ENCODE measurements at regions not wholly inside any gene's neighbourhood (a gene's known extent, or its start where the extent isn't known, plus 50 kb on each side); places are given as distances from the start of the nearest gene placed in this dataset.

DNA sequence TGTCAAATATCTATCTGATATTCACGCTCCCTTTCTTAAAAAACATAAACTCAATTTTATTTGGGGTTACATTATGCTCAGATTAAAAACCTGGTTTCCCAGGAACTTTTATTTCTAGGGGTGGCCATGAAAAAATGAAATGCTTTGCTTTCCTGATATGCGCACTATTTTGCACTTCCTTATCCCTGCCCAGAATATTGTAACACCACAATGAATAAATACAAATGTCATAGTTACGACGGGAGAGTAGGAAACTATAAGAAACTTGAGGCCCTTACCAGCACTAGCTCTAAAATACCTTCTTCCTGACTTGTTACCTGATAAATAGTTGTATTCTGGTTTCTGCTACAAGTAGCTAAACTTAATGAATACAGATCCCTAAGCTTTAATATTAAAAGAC lies 475.6 kb upstream of the CWC22 start:
- intact Hi-C loops (cut with DNase I) = no loop called here
- ATAC-seq = no peak
- Histone ChIP-seq H3K27me3 (ENCODE audit: low read depth) (no peaks in the 10 kb centered on the region), H3K36me3 (no peaks in the 10 kb centered on the region), H3K27ac (no peak overlapping the region), H3K4me1 (no peaks in the 10 kb centered on the region), H3K4me3 (no peak overlapping the region), H3K9me3 (no peaks in the 10 kb centered on the region)
- TF ChIP-seq, protein P1, sequence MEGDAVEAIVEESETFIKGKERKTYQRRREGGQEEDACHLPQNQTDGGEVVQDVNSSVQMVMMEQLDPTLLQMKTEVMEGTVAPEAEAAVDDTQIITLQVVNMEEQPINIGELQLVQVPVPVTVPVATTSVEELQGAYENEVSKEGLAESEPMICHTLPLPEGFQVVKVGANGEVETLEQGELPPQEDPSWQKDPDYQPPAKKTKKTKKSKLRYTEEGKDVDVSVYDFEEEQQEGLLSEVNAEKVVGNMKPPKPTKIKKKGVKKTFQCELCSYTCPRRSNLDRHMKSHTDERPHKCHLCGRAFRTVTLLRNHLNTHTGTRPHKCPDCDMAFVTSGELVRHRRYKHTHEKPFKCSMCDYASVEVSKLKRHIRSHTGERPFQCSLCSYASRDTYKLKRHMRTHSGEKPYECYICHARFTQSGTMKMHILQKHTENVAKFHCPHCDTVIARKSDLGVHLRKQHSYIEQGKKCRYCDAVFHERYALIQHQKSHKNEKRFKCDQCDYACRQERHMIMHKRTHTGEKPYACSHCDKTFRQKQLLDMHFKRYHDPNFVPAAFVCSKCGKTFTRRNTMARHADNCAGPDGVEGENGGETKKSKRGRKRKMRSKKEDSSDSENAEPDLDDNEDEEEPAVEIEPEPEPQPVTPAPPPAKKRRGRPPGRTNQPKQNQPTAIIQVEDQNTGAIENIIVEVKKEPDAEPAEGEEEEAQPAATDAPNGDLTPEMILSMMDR (IDR thresholded peaks at IDR 0.05) = no peak
- no peak for DNase-seq

DNA sequence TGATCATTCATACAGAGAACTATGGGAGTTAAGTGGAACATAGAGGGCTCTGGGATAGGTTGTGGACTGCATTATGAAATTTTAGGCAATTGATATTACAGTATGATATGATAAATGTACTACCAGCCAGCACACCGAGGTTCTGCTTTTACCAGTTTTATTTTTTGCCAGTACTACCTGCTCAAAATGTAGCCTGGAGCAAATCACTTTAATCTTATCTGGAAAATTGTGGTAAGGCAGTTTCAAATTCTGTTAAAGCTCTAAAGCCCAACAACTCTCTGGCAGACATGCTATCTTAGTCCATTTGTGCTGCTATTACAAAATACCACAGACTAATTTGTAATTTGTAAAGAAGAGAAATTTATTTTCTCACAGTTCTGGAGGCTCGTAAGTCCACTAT lies 474.9 kb upstream of the CWC22 start:
- H3K27ac ChIP-seq = no peak overlapping the region
- TF ChIP-seq, protein P1 (IDR thresholded peaks at IDR 0.05) = no peak
- no peaks in the 10 kb centered on the region for H3K27me3 ChIP-seq (ENCODE audit: low read depth)
- DNase-seq (no peak), ATAC-seq (no peak)
- no peaks in the 10 kb centered on the region for H3K9me3 ChIP-seq
- no peak overlapping the region for H3K4me3 ChIP-seq
- intact Hi-C loops (cut with DNase I) = no loop called here
- H3K36me3 ChIP-seq = no peaks in the 10 kb centered on the region
- no peaks in the 10 kb centered on the region for H3K4me1 ChIP-seq

DNA sequence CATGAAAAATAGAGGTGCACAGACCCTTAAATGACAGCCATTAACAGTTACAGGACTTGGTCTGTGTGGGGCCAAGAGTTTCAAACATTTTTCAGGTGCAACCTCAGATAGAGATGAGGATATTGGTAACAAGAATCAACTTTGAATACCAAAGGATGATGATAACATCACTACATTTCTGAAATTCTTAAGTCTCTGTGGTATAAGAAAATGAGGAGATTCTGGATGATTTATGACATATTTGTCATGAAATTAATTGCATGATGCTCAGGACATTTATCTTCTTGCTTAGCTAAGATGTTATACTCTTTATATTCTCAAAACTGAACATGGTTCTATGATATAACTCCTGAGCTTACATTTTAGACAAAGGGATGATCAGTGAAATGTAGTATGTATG lies 471.8 kb upstream of the CWC22 start:
- Histone ChIP-seq H3K9me3 (no peaks in the 10 kb centered on the region), H3K36me3 (no peaks in the 10 kb centered on the region), H3K4me1 (no peaks in the 10 kb centered on the region), H3K4me3 (no peak overlapping the region), H3K27me3 (ENCODE audit: low read depth) (no peaks in the 10 kb centered on the region), H3K27ac (no peak overlapping the region)
- no peak for DNase-seq
- TF ChIP-seq, protein P1 (IDR thresholded peaks at IDR 0.05) = no peak
- intact Hi-C loops (cut with DNase I) = no loop called here
- ATAC-seq = no peak

DNA sequence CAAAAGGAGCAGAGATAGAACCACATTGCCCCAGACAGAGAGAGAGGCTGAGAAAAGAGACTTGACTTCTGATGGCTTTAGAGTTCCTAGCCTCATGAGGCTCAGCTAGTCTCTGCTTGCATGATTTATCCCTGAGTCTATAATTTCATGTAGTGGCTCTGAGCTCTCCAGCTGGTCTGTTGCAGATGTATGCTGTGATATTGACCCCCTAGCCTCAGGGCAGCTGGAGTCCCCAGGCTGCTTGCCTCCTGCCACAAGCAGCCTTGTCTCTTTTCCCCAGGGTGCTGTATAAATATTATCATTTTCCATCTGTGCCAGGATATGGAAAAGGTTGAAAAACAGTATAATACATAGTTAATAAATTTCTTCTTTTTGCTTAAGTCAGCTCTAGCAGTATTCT lies 467.6 kb upstream of the CWC22 start:
- Histone ChIP-seq H3K27me3 (ENCODE audit: low read depth) (no peaks in the 10 kb centered on the region), H3K4me3 (no peak overlapping the region), H3K27ac (no peak overlapping the region), H3K4me1 (no peaks in the 10 kb centered on the region), H3K9me3 (no peaks in the 10 kb centered on the region), H3K36me3 (no peaks in the 10 kb centered on the region)
- ATAC-seq = no peak
- DNase-seq = no peak
- TF ChIP-seq, protein P1 (IDR thresholded peaks at IDR 0.05) = no peak
- intact Hi-C loops (cut with DNase I) = no loop called here

DNA sequence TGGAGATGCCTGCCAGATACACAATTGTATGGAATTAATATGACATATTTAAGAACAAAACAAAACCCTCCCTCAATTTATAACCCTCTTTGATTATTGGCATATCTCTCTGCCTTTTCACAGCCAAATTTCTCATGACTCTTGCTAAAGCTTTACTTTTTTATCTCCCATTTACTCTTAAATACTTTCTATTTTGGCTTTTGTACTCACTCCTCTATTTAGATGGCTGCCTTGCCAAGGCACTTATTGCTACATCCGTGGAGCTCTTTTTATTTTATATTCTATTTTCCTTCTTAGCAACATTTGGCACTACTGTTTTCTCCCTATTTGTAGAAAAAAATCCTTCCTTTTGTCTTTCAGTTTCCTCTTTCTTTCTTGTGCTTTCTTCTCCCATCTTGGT lies 466.4 kb upstream of the CWC22 start:
- TF ChIP-seq, protein P1 (IDR thresholded peaks at IDR 0.05) = no peak
- Histone ChIP-seq H3K27me3 (ENCODE audit: low read depth) (no peaks in the 10 kb centered on the region), H3K9me3 (no peaks in the 10 kb centered on the region), H3K4me3 (no peak overlapping the region), H3K4me1 (no peaks in the 10 kb centered on the region), H3K36me3 (no peaks in the 10 kb centered on the region), H3K27ac (no peak overlapping the region)
- intact Hi-C loops (cut with DNase I) = no loop called here
- ATAC-seq (no peak), DNase-seq (no peak)

DNA sequence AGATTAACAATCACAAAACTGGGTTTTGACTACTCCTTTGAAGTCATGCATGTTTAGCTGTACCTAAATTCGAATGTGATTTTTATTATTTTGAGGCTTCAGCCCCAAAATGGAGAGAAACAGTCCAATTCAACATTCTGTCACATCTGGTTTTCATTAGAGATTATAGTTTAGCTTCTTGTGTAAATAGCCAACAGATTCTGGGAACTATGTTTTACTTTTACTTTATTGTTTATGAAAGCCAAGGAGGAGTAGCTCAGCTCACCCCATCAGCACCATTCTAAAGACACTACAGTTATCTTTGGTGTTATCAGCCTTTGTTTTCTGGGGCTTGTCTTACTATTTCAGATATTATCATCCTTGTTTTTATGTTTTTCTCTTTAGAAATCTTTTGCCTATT lies 465.0 kb upstream of the CWC22 start:
- H3K4me1 ChIP-seq = no peaks in the 10 kb centered on the region
- H3K27me3 ChIP-seq (ENCODE audit: low read depth) = no peaks in the 10 kb centered on the region
- intact Hi-C loops (cut with DNase I) = no loop called here
- H3K27ac ChIP-seq = no peak overlapping the region
- no peaks in the 10 kb centered on the region for H3K36me3 ChIP-seq
- ATAC-seq = no peak
- H3K4me3 ChIP-seq = no peak overlapping the region
- H3K9me3 ChIP-seq = peaks cover 3% of the 10 kb centered on the region
- no peak for DNase-seq
- TF ChIP-seq, protein P1 (IDR thresholded peaks at IDR 0.05) = no peak
